Pulmonary artery endothelial cell (primary cell): ENCODE measurements at regions not wholly inside any gene's neighbourhood (a gene's known extent, or its start where the extent isn't known, plus 50 kb on each side); places are given as distances from the start of the nearest gene placed in this dataset.
"Not testable (repeated sequence)": the region's sequence is repeated elsewhere in the genome, so short reads cannot be mapped to it uniquely, and the experiment has no call there.

Experiments
- DNase-seq: peaks from one replicate; pipeline ENCODE4 v3.0.0-alpha.2; 2011; ENCODE audit warnings: low read depth, low spot score

DNA sequence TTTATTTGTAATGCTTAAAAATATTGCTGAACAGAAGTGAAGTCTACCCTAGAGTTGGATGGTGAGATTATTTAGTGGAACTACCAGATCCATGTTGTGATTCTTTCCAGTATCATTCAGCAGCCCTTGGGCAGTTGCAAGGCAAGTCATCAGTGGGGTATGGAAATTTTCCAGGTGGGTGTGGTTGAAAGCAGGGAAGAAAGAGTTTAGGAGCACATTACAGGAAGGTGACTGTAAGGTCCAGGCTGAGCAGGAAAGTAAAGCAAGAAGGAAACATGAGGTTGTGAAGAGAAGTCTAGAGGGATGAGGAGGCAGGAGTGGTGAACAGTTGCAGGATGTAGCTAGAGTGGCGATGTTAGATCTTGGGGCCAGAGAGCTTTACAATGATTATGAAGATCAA is 178.0 kb upstream of the ROPN1B start:
- DNase-seq, result not testable (repeated sequence)

GRCh38 chr3:125810010-125810409 is 159.0 kb upstream of the ROPN1B start:
- not testable (repeated sequence) for DNase-seq

- DNase-seq, result not testable (repeated sequence)
Measured at GRCh38 chr3:125822175-125822574, 146.8 kb upstream of the ROPN1B start.

DNA sequence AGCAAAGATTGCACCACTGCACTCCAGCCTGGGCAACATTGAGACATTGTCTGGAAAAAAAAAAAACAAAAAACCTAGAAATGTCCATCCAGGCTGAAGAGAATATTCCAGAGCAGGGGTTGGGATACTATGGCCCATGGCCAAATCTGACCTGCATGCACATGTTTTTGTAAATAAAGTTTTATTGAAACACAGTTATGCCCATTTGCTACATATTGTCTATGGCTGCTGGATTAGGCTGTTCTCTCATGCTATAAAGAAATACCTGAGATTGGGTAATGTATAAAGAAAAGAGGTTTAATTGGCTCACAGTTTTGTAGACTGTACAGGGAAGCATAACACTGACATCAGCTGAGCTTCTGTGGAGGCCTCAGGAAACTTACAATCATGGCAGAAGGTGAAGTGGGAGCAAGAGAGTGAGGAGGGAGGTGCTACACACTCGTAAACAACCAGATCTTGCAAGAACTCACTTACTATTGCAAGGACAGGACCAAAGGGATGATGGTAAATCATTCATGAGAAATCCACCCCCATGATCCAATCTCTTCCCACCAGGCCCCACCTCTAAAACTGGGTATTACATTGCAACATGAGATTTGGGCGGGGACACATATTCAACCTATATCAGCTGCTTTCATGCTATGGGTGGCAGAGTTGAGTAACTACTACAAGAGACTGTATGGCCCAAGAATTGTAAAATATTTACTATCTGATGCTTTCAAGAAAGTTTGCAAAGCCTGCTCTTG is 137.8 kb upstream of the ROPN1B start:
- not testable (repeated sequence) for DNase-seq

DNA sequence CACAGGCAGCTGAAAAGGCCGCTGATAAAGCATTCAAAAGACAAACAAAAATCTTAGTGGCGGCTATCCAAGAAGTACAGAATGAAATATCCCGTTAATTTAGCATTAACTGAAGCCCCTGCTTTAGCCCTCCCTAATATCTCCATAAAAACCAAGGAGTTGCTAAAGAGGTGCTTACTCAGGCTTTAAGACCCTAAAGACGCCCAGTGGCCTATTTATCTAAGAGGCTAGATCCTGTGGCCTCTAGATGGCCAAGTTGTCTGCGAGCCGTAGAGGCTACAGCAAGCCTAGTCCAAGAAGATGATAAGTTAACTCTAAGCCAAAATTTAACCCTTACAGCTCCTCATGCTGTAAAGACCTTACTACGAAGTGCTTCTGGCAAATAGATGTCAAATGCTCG is 133.4 kb upstream of the ROPN1B start:
- not testable (repeated sequence) for DNase-seq

GRCh38 chr3:125836011-125836551 is 132.9 kb upstream of the ROPN1B start:
- DNase-seq, result not testable (repeated sequence)

- DNase-seq, result not testable (repeated sequence)
Measured at GRCh38 chr3:125836786-125837185, 132.2 kb upstream of the ROPN1B start.

- not testable (repeated sequence) for DNase-seq
Measured at GRCh38 chr3:125838857-125839256, 130.1 kb upstream of the ROPN1B start.

DNA sequence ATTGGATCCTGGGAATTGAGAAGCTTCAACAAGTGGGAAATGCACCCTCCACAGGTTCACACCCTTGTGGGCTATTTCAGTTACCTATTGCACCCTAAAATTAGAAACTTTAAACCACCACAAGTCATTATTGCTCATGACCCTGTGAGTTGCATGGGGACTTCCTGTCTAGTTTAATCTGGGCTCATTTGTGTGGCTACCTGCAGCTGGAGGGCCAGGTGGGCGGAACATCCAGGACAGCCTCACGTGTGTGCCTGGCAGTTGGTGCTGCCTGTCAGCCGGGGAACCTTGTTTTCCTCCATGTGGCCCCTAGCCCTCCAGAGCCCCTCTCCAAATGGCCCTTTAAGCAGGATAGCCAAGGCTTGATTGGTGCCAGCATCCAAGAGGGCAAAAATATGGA is 128.5 kb upstream of the ROPN1B start:
- not testable (repeated sequence) for DNase-seq

- DNase-seq, result not testable (repeated sequence)
Measured at GRCh38 chr3:125847966-125848365, 121.0 kb upstream of the ROPN1B start.

DNA sequence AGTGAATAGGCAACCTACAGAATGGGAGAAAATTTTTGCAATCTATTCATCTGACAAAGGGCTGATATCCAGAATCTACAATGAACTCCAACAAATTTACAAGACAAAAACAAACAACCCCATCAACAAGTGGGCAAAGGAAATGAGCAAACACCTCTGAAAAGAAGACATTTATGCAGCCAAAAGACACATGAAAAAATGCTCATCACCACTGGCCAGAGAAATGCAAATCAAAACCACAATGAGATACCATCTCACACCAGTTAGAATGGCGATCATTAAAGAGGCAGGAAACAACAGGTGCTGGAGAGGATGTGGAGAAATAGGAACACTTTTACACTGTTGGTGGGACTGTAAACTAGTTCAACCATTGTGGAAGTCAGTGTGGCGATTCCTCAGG is 114.0 kb upstream of the ROPN1B start:
- not testable (repeated sequence) for DNase-seq

DNA sequence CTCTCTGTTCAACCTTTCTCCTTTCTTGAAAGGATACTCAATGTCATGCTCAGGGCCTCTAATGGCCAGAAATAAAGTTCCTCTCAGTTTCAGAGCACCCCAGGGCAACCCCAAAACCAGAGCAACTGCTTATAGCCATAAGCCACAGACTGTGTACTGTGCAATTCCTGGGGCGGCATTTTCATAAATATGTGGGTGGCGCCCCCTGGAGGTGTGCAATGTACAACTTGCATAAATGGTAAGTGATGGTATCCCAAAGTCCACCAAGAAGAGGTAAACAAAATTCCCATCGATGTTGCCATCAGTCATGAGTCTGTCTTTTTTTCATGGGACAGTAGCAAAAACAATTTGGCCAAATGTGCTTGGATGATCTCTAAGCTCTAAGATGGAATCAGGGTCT is 108.4 kb upstream of the ROPN1B start:
- DNase-seq, result not testable (repeated sequence)

DNA sequence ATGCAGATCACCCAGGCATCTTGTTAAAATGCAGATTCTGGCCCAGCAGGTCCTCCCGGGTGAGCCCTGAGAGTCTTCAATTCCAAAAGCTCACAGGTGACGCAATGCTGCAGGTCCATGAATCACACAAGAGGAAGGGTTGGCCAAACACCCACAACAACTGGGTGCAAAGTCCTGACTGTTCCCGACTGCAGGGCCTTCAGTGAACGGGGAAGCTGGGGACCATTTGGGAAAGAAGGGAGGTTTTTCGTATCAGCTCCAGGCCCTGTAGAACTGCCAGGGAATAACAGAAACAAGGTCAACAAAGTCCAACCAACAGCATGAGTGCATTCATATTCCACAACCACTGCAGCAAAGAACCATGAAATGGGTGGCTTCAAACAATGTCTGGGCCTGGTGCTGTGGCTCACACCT is 106.1 kb upstream of the ROPN1B start:
- DNase-seq, result not testable (repeated sequence)

GRCh38 chr3:125864532-125864931 is 104.4 kb upstream of the ROPN1B start:
- not testable (repeated sequence) for DNase-seq

GRCh38 chr3:125886006-125886405 is 83.0 kb upstream of the ROPN1B start:
- peak; percentile 35 for DNase-seq

DNA sequence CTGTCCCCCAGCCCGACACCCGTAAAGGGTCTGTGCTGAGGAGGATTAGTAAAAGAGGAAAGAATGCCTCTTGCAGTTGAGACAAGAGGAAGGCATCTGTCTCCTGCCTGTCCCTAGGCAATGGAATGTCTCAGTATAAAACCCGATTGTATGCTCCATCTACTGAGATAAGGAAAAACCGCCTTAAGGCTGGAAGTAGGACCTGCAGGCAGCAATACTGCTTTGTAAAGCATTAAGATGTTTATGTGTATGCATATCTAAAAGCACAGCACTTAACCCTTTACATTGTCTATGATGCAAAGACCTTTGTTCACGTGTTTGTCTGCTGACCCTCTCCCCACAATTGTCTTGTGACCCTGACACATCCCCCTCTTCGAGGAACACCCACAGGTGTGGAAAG is 69.8 kb upstream of the ROPN1B start:
- not testable (repeated sequence) for DNase-seq

GRCh38 chr3:125901473-125901872 is 67.5 kb upstream of the ROPN1B start:
- not testable (repeated sequence) for DNase-seq

DNA sequence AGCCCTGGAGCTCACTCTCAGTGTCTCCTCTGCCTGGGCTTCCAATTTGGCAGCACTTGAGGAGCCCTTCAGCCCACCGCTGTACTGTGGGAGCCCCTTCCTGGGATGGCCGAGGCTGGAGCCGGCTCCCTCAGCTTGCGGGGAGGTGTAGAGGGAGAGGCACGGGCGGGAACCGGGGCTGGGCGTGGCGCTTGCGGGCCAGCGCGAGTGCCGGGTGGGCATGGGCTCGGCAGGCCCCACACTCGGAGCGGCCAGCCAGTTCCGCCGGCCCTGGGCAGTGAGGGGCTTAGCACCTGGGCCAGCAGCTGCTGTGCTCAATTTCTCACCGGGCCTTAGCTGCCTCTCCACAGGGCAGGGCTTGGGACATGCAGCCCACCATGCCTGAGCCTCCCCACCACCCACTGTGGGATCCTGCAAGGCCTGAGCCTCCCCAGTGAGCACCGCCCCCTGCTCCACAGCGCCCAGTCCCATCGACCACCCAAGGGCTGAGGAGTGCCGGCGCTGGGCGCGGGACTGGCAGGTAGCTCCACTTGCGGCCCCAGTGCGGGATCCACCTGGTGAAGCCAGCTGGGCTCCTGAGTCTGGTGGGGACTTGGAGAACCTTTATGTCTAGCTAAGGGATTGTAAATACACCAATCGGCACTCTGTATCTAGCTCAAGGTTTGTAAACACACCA is 65.1 kb upstream of the ROPN1B start:
- DNase-seq, result not testable (repeated sequence)

DNA sequence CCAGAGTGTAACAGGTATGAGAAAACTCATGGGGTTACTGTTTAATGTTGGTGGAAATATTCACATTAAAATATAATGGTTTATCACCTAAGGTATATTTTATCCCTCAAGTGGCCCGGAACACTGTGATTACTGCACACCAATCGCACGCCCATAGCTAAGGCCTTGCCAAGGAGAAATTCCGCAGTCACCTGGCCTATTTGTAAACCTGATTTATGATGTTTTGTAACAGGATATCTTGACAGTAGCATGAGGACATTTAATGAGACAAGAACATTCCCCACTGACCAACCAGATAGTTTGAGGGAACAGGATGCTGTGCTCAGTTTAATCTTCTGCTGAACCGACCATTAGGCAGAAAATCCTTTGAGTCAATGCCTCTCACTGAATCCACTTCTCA is 61.7 kb upstream of the ROPN1B start:
- not testable (repeated sequence) for DNase-seq

- not testable (repeated sequence) for DNase-seq
Measured at GRCh38 chr3:125910851-125911250, 58.1 kb upstream of the ROPN1B start.

- DNase-seq, result not testable (repeated sequence)
Measured at GRCh38 chr3:125914608-125915436, 54.2 kb upstream of the ROPN1B start.

DNA sequence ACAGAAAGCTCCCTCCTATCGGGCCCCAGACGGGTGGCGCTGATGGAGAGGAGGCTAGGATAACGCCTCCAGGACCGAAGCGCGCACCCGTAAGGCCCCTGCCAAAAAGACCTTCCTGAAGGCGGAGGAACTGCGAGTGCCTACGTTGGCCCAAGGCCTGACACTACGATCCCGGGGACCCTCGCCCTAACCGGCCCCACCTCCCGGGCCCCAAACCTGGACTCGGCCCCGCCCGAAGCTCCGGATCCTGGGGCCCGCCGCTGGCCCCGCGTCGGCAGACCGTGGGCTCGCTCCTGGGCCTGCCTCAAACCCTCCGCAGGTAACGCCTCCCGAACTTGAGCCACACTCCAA is 53.6 kb upstream of the ROPN1B start:
- not testable (repeated sequence) for DNase-seq
